ENCODE measurements at regions not wholly inside any gene's neighbourhood (a gene's known extent, or its start where the extent isn't known, plus 50 kb on each side); places are given as distances from the start of the nearest gene placed in this dataset.
A peak's percentile ranks its signal among the peaks of the same experiment; 100 is the strongest.

DNA sequence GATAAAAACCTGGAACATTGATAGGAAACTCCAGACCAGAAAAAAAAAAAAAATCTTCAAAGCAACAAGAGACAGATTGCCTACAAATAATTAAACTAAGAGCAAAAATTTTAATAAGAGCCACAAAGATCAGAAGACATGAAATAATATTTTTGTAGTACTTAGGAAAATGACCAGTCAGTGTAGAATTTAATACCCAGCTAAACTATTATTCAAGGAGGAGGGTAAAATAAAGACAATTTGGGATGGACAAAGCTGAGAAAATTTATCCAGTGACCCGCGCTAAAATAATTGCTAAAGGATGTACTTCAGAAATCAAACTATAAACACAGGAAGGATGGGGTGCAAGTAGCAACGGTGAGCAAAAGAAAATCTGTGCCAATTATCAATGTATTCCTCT lies 133.2 kb downstream of the AQP9 start:
- no peak for DNase-seq

- DNase-seq = no peak
Observed at GRCh38 chr15:58273104-58273503, 134.9 kb downstream of the AQP9 start.

- peak; percentile 22 for DNase-seq
Observed at GRCh38 chr15:58274885-58275284, 136.7 kb downstream of the AQP9 start.

DNA sequence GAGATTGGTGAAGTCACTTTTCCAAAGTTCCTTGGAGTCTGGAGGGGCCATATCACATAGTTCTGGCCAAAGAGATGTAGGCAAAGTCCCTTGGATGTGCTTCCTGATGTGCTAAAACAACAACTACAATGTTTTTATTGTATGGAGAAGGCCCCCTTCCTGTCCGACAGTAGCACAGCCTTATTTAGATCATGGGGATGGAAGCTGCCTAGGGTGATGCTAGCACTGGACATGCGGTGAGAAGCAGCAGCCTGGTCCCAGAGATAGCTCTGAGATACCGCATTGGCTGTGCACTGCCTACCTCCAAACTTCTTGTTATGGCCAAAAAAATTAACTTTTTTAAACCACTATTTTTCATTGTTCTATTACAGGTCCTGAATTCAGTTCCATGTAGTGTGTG lies 137.6 kb downstream of the AQP9 start:
- no peak for DNase-seq

DNA sequence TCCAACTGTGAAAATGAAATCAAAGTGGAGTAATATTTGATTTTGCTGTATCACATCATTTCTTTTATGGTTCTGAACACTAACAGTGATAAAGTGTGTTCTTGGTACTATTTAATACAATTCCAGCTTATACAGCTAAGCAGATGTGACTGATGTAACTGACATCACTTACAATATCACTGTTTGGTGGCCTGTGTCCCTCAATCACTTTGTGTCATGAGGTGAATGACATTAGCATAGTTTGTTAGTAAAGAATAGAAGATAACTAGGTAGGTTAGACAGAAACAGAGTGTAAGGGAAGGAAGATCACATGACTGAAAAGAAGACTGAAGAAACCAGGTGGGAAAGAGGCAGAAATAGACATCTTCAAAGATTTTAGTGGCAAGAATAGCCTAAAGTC lies 138.7 kb downstream of the AQP9 start:
- no peak for DNase-seq

- no peak for DNase-seq
Observed at GRCh38 chr15:58277333-58277732, 139.2 kb downstream of the AQP9 start.

GRCh38 chr15:58279106-58279505 lies 140.9 kb downstream of the AQP9 start:
- no peak for DNase-seq

- no peak for DNase-seq
Observed at GRCh38 chr15:58279654-58280053, 141.5 kb downstream of the AQP9 start.

- no peak for DNase-seq
Observed at GRCh38 chr15:58282060-58282708, 144.0 kb downstream of the AQP9 start.

DNA sequence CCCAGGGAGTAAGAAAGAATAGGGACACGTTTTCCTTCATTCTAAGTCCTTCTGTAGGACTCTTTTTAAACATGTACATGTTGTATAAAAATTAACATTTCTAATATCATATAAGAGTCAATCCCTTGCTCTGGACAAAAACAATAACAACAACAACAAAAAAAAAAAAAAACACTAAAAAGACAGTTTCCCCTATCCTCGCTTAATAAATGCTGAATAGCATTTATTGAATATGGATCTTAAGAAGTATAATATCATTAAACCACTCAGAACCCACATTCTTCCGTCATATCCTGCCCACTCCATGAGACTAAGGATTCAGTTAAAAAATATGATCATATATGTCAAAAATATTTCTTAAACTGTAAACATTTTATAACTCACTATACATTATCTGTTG lies 145.1 kb downstream of the AQP9 start:
- no peak for DNase-seq

GRCh38 chr15:58284293-58284692 lies 146.1 kb downstream of the AQP9 start:
- no peak for DNase-seq

- DNase-seq = no peak
Observed at GRCh38 chr15:58285212-58285920, 146.4 kb upstream of the LIPC start.

DNA sequence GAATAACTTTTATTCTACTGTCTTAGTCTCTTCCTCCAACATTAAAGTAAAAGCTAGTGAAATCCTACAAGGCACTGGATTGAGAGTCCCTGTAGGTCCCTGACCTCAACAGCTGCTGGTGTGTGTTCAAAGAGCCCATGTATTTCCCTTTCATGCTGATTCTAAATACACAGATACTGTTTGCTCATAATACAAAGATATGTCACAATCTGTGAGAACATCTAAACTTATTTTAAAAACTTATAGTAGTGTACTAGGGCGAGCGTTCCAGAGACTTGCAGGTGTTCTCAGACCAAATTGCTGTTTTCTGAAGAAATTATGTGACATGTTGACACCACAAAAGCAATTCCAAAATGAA lies 145.9 kb upstream of the LIPC start:
- no peak for DNase-seq

DNA sequence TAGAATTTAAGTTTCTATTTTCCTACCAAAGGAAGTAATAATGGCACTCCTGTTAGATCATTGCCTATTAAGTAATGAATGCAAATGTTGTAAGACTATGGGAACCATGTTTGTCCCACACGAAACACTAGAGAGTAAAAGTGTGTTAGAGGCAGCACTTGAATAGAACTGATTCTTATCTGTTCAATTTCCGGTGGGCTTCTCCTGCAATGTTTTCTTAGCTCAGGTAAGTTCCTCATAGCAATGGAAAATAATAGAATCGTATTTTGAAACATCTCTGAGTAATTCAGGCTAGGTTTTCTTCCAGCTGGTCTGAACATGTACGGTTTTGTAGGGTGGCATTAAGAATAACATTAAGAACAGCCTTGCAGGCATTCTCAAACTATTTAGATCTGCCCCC lies 145.3 kb upstream of the LIPC start:
- no peak for DNase-seq

DNA sequence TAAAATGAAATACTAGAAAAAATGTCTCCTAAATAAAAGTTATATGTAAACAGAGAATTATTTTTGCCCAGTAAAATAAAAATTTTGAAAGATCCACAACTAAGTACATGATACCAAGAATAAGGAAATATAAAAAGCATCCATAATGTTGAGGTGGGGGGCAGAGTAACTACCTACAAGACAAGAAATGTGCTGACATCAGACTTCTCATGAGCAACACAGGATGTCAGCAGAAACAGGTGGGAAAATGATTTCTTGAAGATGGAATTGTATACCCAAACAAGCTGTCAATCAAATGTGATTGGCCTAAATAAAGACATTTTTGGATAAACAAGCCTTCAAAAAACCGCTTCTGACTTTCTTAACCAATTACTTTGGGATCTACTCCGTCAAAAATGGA lies 143.9 kb upstream of the LIPC start:
- DNase-seq = no peak

DNA sequence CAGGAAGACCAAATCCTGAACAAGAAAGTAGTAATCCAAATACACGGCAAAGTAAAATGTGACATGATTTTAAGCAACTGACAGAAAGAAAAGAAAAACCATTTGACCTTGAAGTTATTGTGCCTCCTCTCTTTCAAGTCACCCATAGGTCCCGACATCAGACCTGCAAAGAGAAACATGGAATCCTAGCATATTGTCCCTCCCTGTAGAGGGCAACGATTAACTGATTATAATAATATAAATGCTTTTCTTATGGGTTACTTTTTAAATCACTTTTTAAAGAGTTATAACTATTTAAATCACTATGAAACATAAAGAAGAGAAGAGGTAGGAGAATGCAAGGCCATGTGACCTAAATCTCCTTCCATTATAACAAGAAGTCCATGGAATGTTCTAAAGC lies 143.2 kb upstream of the LIPC start:
- no peak for DNase-seq

- no peak for DNase-seq
Observed at GRCh38 chr15:58291848-58292247, 139.9 kb upstream of the LIPC start.

DNA sequence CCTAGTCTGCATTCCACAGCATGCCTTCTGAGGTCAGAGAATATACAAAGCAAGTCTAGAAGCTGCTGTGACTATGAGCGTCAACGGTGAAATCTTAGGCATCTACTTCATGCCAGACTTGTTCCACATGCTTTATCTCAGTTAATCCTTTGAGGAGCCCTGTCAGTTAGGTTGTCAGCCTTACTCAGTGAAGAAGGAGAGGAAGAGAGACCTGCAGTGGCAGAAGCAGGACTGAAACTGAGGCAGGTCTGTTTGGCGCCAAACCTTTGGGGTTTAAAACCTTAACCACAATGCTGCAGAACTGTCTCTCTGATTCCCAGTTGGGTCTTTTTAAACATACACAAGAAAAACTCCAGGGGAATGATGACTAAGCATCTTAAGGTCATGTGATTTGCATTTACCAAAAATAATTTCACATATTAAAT lies 139.0 kb upstream of the LIPC start:
- no peak for DNase-seq

DNA sequence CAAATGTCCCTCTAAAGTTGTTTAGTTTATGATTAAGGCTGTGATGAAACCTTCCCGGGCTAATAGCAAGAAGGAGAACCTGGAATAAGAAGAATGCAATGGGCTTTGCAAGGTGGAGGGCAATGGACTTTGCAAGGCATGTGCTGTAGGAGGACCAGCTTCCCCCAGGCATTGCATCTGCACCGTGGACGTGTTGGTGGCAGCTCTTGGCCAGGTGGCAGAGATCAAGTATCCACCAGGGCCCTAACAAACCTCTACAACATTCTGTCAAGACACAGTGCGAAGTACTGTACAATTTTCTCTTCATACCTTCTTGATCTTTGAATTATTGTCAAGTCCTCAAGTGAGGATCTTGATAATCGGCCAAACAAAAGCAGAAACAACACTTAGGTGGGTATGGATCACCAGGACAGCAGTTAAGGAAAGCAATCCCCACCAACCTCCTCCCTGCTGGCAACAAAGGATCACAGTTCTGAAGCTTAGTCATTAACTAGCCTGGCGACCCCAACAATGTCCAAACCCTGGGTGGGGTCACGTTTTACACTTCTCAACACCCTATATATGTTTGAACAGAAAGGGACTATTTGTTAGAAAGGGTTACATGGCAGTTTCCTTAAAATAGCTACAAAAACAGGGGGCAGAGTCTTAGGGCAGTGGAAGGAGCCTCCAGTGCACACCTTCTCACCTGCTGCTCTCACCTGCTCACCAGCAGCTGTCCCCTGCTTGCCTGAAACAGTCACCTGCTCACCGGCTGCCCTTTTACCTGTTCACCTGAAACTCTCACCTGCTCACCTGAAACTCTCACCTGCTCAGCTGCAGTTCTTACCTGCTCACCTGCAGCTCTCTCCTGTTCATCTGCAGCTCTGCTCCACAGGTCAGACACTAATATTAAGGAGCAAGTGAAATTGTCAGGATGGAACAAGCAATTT lies 137.9 kb upstream of the LIPC start:
- DNase-seq = peak; percentile 63

GRCh38 chr15:58294681-58295254 lies 137.0 kb upstream of the LIPC start:
- DNase-seq = no peak

DNA sequence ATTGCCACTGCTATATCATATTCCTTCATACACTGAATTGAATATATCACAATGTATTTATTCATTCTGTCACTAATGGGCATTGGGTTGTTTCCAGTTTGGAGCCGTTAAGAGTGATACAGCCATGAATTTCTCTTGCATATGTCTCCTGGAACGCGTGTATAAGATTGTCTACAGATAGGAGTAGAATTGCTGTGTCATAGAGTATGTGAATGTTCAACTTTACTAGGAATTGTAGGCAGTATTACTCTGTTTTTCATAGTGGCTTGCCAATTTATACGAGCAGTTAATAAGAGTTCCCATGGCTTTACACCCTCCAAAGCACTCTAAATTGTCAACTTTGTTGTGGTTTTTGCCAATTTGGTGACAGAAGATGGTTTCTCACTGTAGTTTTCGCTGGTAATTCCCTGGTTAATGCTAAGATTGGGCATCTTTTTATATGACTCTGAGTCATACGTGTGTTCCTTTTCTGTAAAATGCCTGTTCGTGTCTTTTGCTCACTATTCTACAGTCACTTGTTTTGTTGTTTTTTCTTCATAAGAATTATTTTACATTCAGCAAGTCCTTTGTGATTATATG lies 136.1 kb upstream of the LIPC start:
- no peak for DNase-seq

GRCh38 chr15:58296276-58296675 lies 135.5 kb upstream of the LIPC start:
- no peak for DNase-seq

GRCh38 chr15:58297639-58298038 lies 134.2 kb upstream of the LIPC start:
- DNase-seq = no peak
